IMR-90 (cell line): ENCODE measurements at regions not wholly inside any gene's neighbourhood (a gene's known extent, or its start where the extent isn't known, plus 50 kb on each side); places are given as distances from the start of the nearest gene placed in this dataset.

Source experiments
- ATAC-seq: fragments of 200-7000 bp; cut with Tn5 transposase; 2 replicates; pipeline ENCODE4 v1.9.1; 2020; ENCODE audit warnings: low read depth, mild to moderate bottlenecking, moderate library complexity
- BruUV-seq: library from RNA; stranded (reverse); fragments of 400-500 nt; replicated peaks from 2 replicates; lab custom pipeline; 2021; lab: Mats Ljungman, UMichigan
- CTCF ChIA-PET: fragments of 300-600 bp; formaldehyde crosslinking; extraction: SDS; loops from one replicate; lab custom pipeline; 2021; ENCODE audit warnings: antibody characterized with exemption; lab: Yijun Ruan, JAX
- POLR2A ChIA-PET: fragments of 300-600 bp; sonication (Branson Sonifier 250); formaldehyde crosslinking; loops from one replicate; lab custom pipeline; 2022; ENCODE audit warnings: antibody characterized with exemption; ENCODE audit not compliant: unreplicated experiment; lab: Charles Lee
- DNase-seq: peaks from one replicate; pipeline ENCODE4 v3.0.0; 2013
- H2AFZ ChIP-seq: replicated peaks from 2 replicates; pipeline ENCODE3; 2013; ENCODE audit warnings: low read length, mild to moderate bottlenecking; ENCODE audit not compliant: poor library complexity
- H2AK5ac ChIP-seq: 2 replicates; pipeline ENCODE4 v1.6.1; 2013; ENCODE audit warnings: low read depth, low read length, inconsistent platforms
- H2AK9ac ChIP-seq: replicated peaks from 2 replicates; pipeline ENCODE3; 2013; ENCODE audit warnings: mild to moderate bottlenecking, low read depth, low read length, moderate library complexity; ENCODE audit not compliant: poor library complexity
- H2BK120ac ChIP-seq: 2 replicates; pipeline ENCODE4 v1.6.1; 2013; ENCODE audit warnings: low read depth, low read length, inconsistent platforms
- H2BK15ac ChIP-seq: 3 replicates; pipeline ENCODE4 v1.6.1; 2013; ENCODE audit warnings: low read depth, low read length, inconsistent platforms
- H2BK20ac ChIP-seq: 2 replicates; pipeline ENCODE4 v1.6.1; 2013; ENCODE audit warnings: low read depth, mild to moderate bottlenecking, inconsistent platforms, low read length, moderate library complexity
- H2BK5ac ChIP-seq: 2 replicates; pipeline ENCODE4 v1.6.1; 2013; ENCODE audit warnings: mild to moderate bottlenecking, low read depth, low read length, inconsistent platforms; ENCODE audit not compliant: poor library complexity, severe bottlenecking
- H3K14ac ChIP-seq: replicated peaks from 2 replicates; pipeline ENCODE4 v1.6.1; 2013; ENCODE audit warnings: low read depth, low read length, inconsistent platforms
- H3K18ac ChIP-seq: 2 replicates; pipeline ENCODE4 v1.6.1; 2013; ENCODE audit warnings: low read depth, low read length, control low read depth
- H3K23ac ChIP-seq: 2 replicates; pipeline ENCODE4 v1.6.1; 2013; ENCODE audit warnings: low read depth, low read length, inconsistent platforms
- H3K27ac ChIP-seq: 2 replicates; pipeline ENCODE4 v1.5.1; 2013; ENCODE audit warnings: mild to moderate bottlenecking, control low read depth, low read length; ENCODE audit not compliant: insufficient read depth
- H3K27me3 ChIP-seq: 2 replicates; pipeline ENCODE4 v1.6.1; 2013; ENCODE audit warnings: low read length; ENCODE audit not compliant: control insufficient read depth, insufficient read depth
- H3K36me3 ChIP-seq: 2 replicates; pipeline ENCODE4 v1.6.1; 2013; ENCODE audit warnings: low read length, mixed read lengths; ENCODE audit not compliant: control insufficient read depth, insufficient read depth
- H3K4ac ChIP-seq: 2 replicates; pipeline ENCODE4 v1.6.1; 2013; ENCODE audit warnings: low read depth, low read length, inconsistent platforms
- H3K4me1 ChIP-seq: 2 replicates; pipeline ENCODE4 v1.6.1; 2013; ENCODE audit warnings: low read length, mixed read lengths; ENCODE audit not compliant: control insufficient read depth, insufficient read depth
- H3K4me2 ChIP-seq: 2 replicates; pipeline ENCODE4 v1.6.1; 2013; ENCODE audit warnings: low read depth, mild to moderate bottlenecking, control low read depth, low read length, moderate library complexity
- H3K4me3 ChIP-seq: 2 replicates; pipeline ENCODE4 v1.5.1; 2013; ENCODE audit warnings: low read depth, mild to moderate bottlenecking, control low read depth, low read length, moderate library complexity; ENCODE audit not compliant: insufficient read depth
- H3K56ac ChIP-seq: 2 replicates; pipeline ENCODE4 v1.6.1; 2013; ENCODE audit warnings: low read length, inconsistent platforms; ENCODE audit not compliant: insufficient read depth; ENCODE audit errors: extremely low read depth
- H3K79me1 ChIP-seq, 2 experiments: 2 replicates each; pipeline ENCODE4 v1.6.1; 2013; ENCODE audit warnings: low read length in 2 of 2, inconsistent platforms in 1 of 2, low read depth in 1 of 2
- H3K9ac ChIP-seq: 2 replicates; pipeline ENCODE4 v1.6.1; 2013; ENCODE audit warnings: low read depth, low read length, control low read depth
- H3K9me1 ChIP-seq: 2 replicates; pipeline ENCODE4 v1.6.1; 2013; ENCODE audit warnings: low read length, inconsistent platforms; ENCODE audit not compliant: insufficient read depth
- H3K9me3 ChIP-seq: 2 replicates; pipeline ENCODE4 v1.6.1; 2013; ENCODE audit warnings: low read length; ENCODE audit not compliant: control insufficient read depth, insufficient read depth
- H4K20me1 ChIP-seq: 2 replicates; pipeline ENCODE4 v1.6.1; 2013; ENCODE audit warnings: low read length, inconsistent platforms; ENCODE audit not compliant: insufficient read depth
- H4K5ac ChIP-seq: 2 replicates; pipeline ENCODE4 v1.6.1; 2013; ENCODE audit warnings: mild to moderate bottlenecking, low read depth, low read length, control low read depth
- H4K8ac ChIP-seq, 2 experiments: 2 replicates each; pipeline ENCODE4 v1.6.1; 2013; ENCODE audit warnings: low read depth in 2 of 2, low read length in 2 of 2, control low read depth in 1 of 2, inconsistent platforms in 1 of 2
- H4K91ac ChIP-seq: 2 replicates; pipeline ENCODE4 v1.6.1; 2013; ENCODE audit warnings: low read depth, low read length, inconsistent platforms; ENCODE audit not compliant: insufficient read depth
- CEBPB ChIP-seq: IDR thresholded peaks from 2 replicates; pipeline ENCODE4 v1.6.1; 2012; ENCODE audit warnings: low read depth, low read length, improper control_type of control experiment
- WGBS, 2 experiments: methylation state at CpG; one replicate each; pipeline versions ENCODE4 v1.1.5 to v1.1.7; 2013; ENCODE audit warnings: missing lambda C conversion rate in 2 of 2; ENCODE audit not compliant: insufficient read length in 1 of 2; ENCODE audit errors: extremely low coverage in 2 of 2; 5-methylcytosine and 5-hydroxymethylcytosine counted together
- dilution Hi-C: fragments of 300-500 bp; cut with HindIII; formaldehyde crosslinking; loops from one replicate; pipeline ENCODE4 v1.14.3; 2018; ENCODE audit warnings: low sequenced_read_pairs; ENCODE audit not compliant: unreplicated experiment
- in situ Hi-C: fragments of 300-500 bp; cut with MboI; formaldehyde crosslinking; loops from 3 replicates; pipeline ENCODE4 v1.14.3; 2019; ENCODE audit warnings: low sequenced_read_pairs, inconsistent platforms, mixed read lengths
- intact Hi-C: fragments of 100-400 bp; cut with micrococcal nuclease; formaldehyde crosslinking; loops from 2 replicates; pipeline ENCODE4 v1.10.0; 2022
- TF ChIP-seq, protein P1 (sequence below): conservative IDR thresholded peaks from 2 replicates; pipeline ENCODE4 v1.5.1; 2012; ENCODE audit warnings: mild to moderate bottlenecking, low read depth, low read length, improper control_type of control experiment

- peak; percentile 60 for TF ChIP-seq CEBPB
- TF ChIP-seq, protein P1, sequence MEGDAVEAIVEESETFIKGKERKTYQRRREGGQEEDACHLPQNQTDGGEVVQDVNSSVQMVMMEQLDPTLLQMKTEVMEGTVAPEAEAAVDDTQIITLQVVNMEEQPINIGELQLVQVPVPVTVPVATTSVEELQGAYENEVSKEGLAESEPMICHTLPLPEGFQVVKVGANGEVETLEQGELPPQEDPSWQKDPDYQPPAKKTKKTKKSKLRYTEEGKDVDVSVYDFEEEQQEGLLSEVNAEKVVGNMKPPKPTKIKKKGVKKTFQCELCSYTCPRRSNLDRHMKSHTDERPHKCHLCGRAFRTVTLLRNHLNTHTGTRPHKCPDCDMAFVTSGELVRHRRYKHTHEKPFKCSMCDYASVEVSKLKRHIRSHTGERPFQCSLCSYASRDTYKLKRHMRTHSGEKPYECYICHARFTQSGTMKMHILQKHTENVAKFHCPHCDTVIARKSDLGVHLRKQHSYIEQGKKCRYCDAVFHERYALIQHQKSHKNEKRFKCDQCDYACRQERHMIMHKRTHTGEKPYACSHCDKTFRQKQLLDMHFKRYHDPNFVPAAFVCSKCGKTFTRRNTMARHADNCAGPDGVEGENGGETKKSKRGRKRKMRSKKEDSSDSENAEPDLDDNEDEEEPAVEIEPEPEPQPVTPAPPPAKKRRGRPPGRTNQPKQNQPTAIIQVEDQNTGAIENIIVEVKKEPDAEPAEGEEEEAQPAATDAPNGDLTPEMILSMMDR, result no peak
- Histone ChIP-seq H2BK120ac (no peak overlapping the region), H3K56ac (no peak overlapping the region), H2AK9ac (no peak overlapping the region), H3K4ac (no peak overlapping the region), H2AFZ (no peak overlapping the region), H3K27ac (no peak overlapping the region), H3K36me3 (no peaks in the 10 kb centered on the region), H3K14ac (no peak overlapping the region), H3K18ac (no peak overlapping the region), H3K27me3 (peaks cover 18% of the 10 kb centered on the region), H2BK15ac (no peak overlapping the region), H3K4me3 (no peak overlapping the region), H3K79me1 (no peaks in the 10 kb centered on the region), H4K5ac (no peak overlapping the region), H3K4me2 (no peak overlapping the region), H4K91ac (no peak overlapping the region), H3K4me1 (no peaks in the 10 kb centered on the region), H2BK20ac (no peak overlapping the region), H3K9me1 (no peaks in the 10 kb centered on the region), H3K9me3 (no peaks in the 10 kb centered on the region), H4K8ac (no peak overlapping the region), H2BK5ac (no peak overlapping the region), H3K23ac (no peak overlapping the region), H3K9ac (no peak overlapping the region), H2AK5ac (no peak overlapping the region), H4K20me1 (no peaks in the 10 kb centered on the region)
- intact Hi-C loops, result no loop called here
- in situ Hi-C loops, result no loop called here
- dilution Hi-C loops, result no loop called here
- DNase-seq (no peak), ATAC-seq (no peak)
- WGBS, 2 experiments, result 86% methylated on average over 1 of the region's 5 CpGs; no CpG with 5 or more reads in 1 of the 2 experiments
- no TSS peak for BruUV-seq
- ChIA-PET CTCF (no interaction called here), POLR2A (no interaction called here)
Observed at GRCh38 chr9:36736648-36737047, 164.0 kb downstream of the MELK start.
